Nephron (organoid): ENCODE measurements at regions not wholly inside any gene's neighbourhood (a gene's known extent, or its start where the extent isn't known, plus 50 kb on each side); places are given as distances from the start of the nearest gene placed in this dataset.
"Not testable (repeated sequence)": the region's sequence is repeated elsewhere in the genome, so short reads cannot be mapped to it uniquely, and the experiment has no call there.

ENCODE experiments used
- H3K27ac Mint-ChIP-seq, 3 experiments: 2 replicates each; pipeline ENCODE4 v1.8.0; 2020; ENCODE audit warnings: mixed read lengths in 3 of 3, mild to moderate bottlenecking in 2 of 3, moderate library complexity in 1 of 3
- H3K27me3 Mint-ChIP-seq: 2 replicates; pipeline ENCODE4 v1.8.0; 2021; ENCODE audit warnings: low read depth, mild to moderate bottlenecking, moderate library complexity, mixed read lengths
- H3K36me3 Mint-ChIP-seq: 2 replicates; pipeline ENCODE4 v1.8.0; 2020; ENCODE audit warnings: low read depth, mixed read lengths
- H3K4me1 Mint-ChIP-seq: 2 replicates; pipeline ENCODE4 v1.8.0; 2020; ENCODE audit warnings: mixed read lengths
- H3K4me3 Mint-ChIP-seq, 3 experiments: 2 replicates each; pipeline ENCODE4 v1.8.0; 2020; ENCODE audit warnings: mild to moderate bottlenecking in 3 of 3, mixed read lengths in 3 of 3, moderate library complexity in 2 of 3
- H3K9me3 Mint-ChIP-seq: 2 replicates; pipeline ENCODE4 v1.8.0; 2020; ENCODE audit warnings: mixed read lengths
- CTCF ChIP-seq, 3 experiments: fragments of 200-600 bp; sonication (generic); IDR thresholded peaks; one replicate each; pipeline ENCODE4 v1.5.0; 2021; ENCODE audit warnings: antibody characterized with exemption in 3 of 3; ENCODE audit not compliant: unreplicated experiment in 3 of 3

- Mint-ChIP-seq H3K9me3 (no peaks in the 10 kb centered on the region), H3K4me3 (no peak overlapping the region)
Measured at GRCh38 chr21:31517664-31518414, 141.7 kb upstream of the SOD1 start.

DNA sequence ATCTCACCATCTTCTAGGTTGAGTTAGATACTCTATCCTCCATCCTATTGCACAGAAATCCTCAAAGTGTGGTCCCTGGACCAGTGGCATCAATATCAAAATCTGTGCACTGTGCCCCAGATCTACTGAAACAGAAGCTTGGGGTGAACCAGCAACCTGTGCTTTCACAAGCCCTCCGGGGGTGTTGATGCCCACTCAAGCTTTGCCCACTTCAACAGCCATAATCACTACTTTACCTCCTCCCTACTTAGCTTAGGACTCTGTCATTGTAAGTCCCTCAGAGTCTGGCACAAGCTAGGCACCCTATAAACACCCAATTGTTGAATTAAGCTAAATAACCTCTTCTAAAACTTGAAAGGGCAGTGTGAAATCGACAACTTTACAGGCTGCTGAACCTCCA, 144.2 kb upstream of the SOD1 start:
- Mint-ChIP-seq H3K4me1 (no peaks in the 10 kb centered on the region), H3K27ac (no peak overlapping the region), H3K36me3 (no peaks in the 10 kb centered on the region), H3K4me3 (no peak overlapping the region), H3K9me3 (no peaks in the 10 kb centered on the region), H3K27me3 (peaks cover 7% of the 10 kb centered on the region)
- no peak for TF ChIP-seq CTCF (IDR thresholded peaks at IDR 0.05; ENCODE audit: unreplicated experiment in 3 of 3)

More at GRCh38 chr21:31517664-31518414, 141.7 kb upstream of the SOD1 start:
- H3K27ac Mint-ChIP-seq: no peak overlapping the region
- peaks cover 11% of the 10 kb centered on the region for H3K4me1 Mint-ChIP-seq
- peaks cover 7% of the 10 kb centered on the region for H3K27me3 Mint-ChIP-seq
- TF ChIP-seq CTCF (IDR thresholded peaks at IDR 0.05; ENCODE audit: unreplicated experiment in 3 of 3): no peak
- no peaks in the 10 kb centered on the region for H3K36me3 Mint-ChIP-seq

DNA sequence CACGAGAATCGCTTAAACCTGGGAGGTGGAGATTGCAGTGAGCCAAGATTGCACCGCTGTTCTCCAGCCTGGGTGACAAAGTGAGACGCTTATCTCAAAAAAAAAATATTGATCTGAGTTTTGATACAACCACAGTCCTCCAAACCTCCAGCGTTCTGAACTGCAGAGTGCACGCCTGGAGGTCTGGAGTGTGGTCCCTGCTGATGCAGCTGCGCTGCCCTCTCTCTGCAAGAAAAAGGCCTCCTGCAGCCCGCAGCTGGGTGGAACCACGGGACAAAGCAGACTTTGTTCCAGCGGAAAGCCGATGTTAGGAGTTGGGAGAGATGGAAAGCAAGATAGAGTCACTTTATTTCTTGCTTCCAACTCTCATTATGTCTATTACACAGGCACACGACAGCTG, 144.9 kb upstream of the SOD1 start:
- H3K9me3 Mint-ChIP-seq: no peaks in the 10 kb centered on the region
- H3K4me3 Mint-ChIP-seq: no peak overlapping the region
- no peaks in the 10 kb centered on the region for H3K36me3 Mint-ChIP-seq
- H3K27ac Mint-ChIP-seq: no peak overlapping the region
- TF ChIP-seq CTCF (IDR thresholded peaks at IDR 0.05; ENCODE audit: unreplicated experiment in 3 of 3): peak in 1 of 3 experiments; percentile 20
- H3K4me1 Mint-ChIP-seq: no peaks in the 10 kb centered on the region
- H3K27me3 Mint-ChIP-seq: peaks cover 7% of the 10 kb centered on the region

- H3K9me3 Mint-ChIP-seq, H3K27ac Mint-ChIP-seq, H3K4me3 Mint-ChIP-seq, H3K36me3 Mint-ChIP-seq, H3K4me1 Mint-ChIP-seq, H3K27me3 Mint-ChIP-seq: not testable (repeated sequence)
Measured at GRCh38 chr21:31513541-31513940, 146.0 kb upstream of the SOD1 start.

DNA sequence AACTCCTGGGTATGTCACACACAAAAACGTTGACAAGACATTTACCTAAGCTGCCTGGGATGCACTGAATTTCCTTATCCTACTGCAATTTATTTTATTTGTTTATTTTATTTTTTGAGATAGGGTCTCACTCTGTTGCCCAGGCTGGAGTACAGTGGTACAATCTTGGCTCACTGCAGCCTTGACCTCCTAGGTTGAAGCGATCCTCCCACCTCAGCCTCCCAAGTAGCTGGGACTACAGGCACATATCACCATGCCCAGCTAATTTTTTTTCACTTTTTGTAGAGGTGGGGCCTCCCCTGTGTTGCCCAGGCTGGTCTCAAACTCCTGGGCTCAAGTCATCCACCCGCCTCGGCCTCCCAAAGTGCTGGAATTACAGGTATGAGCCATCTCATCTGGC, 147.5 kb upstream of the SOD1 start:
- H3K36me3 Mint-ChIP-seq, H3K4me3 Mint-ChIP-seq, H3K27ac Mint-ChIP-seq, H3K9me3 Mint-ChIP-seq, H3K4me1 Mint-ChIP-seq: not testable (repeated sequence)
- H3K27me3 Mint-ChIP-seq: peaks cover 11% of the 10 kb centered on the region

- Mint-ChIP-seq H3K27ac (no peak overlapping the region), H3K9me3 (no peaks in the 10 kb centered on the region), H3K4me3 (no peak overlapping the region)
Measured at GRCh38 chr21:31511258-31511657, 148.2 kb upstream of the SOD1 start.

More at GRCh38 chr21:31511258-31511657, 148.2 kb upstream of the SOD1 start:
- TF ChIP-seq CTCF (IDR thresholded peaks at IDR 0.05; ENCODE audit: unreplicated experiment in 3 of 3): no peak
- Mint-ChIP-seq H3K36me3 (no peaks in the 10 kb centered on the region), H3K4me1 (no peaks in the 10 kb centered on the region), H3K27me3 (peaks cover 11% of the 10 kb centered on the region)
